Activated CD4-positive, alpha-beta T cell treated with anti-CD3 and anti-CD28 coated beads, Interleukin-2, amount 10 ng/mL, durations not matched to agents 7 days and 5 days (primary cell): ENCODE measurements at regions not wholly inside any gene's neighbourhood (a gene's known extent, or its start where the extent isn't known, plus 50 kb on each side); places are given as distances from the start of the nearest gene placed in this dataset.
"Not testable (repeated sequence)": the region's sequence is repeated elsewhere in the genome, so short reads cannot be mapped to it uniquely, and the experiment has no call there.

Experiments used
- CTCF ChIA-PET: fragments of 350-600 bp; sonication (Branson Sonifier 250); formaldehyde crosslinking; loops from one replicate; lab custom pipeline; 2021; ENCODE audit warnings: antibody characterized with exemption; lab: Charles Lee
- POLR2A ChIA-PET: fragments of 350-600 bp; sonication (Branson Sonifier 250); formaldehyde crosslinking; loops from one replicate; lab custom pipeline; 2021; ENCODE audit warnings: antibody characterized with exemption; lab: Charles Lee
- DNase-seq: peaks from one replicate; pipeline ENCODE4 v3.0.0-alpha.2; 2020
- H3K27ac Mint-ChIP-seq: one replicate; pipeline ENCODE4 v1.8.0; 2021; ENCODE audit warnings: mild to moderate bottlenecking, moderate library complexity, mixed read lengths
- H3K27me3 Mint-ChIP-seq: one replicate; pipeline ENCODE4 v1.8.0; 2021; ENCODE audit warnings: mixed read lengths
- H3K36me3 Mint-ChIP-seq: one replicate; pipeline ENCODE4 v1.8.0; 2021; ENCODE audit warnings: low read depth, mixed read lengths
- H3K4me1 Mint-ChIP-seq: one replicate; pipeline ENCODE4 v1.8.0; 2021; ENCODE audit warnings: mixed read lengths
- H3K4me3 Mint-ChIP-seq: one replicate; pipeline ENCODE4 v1.8.0; 2021; ENCODE audit warnings: mild to moderate bottlenecking, moderate library complexity, mixed read lengths
- H3K9me3 Mint-ChIP-seq: one replicate; pipeline ENCODE4 v1.8.0; 2021; ENCODE audit warnings: mixed read lengths

GRCh38 chr1:149673231-149673909, 89.7 kb downstream of the PPIAL4C start:
- POLR2A ChIA-PET, H3K9me3 Mint-ChIP-seq, CTCF ChIA-PET, H3K27ac Mint-ChIP-seq, H3K36me3 Mint-ChIP-seq, H3K4me3 Mint-ChIP-seq, H3K27me3 Mint-ChIP-seq, H3K4me1 Mint-ChIP-seq, DNase-seq: not testable (repeated sequence)

GRCh38 chr1:149674921-149675320, 91.3 kb downstream of the PPIAL4C start:
- H3K4me3 Mint-ChIP-seq, H3K27me3 Mint-ChIP-seq, POLR2A ChIA-PET, CTCF ChIA-PET, H3K9me3 Mint-ChIP-seq, H3K36me3 Mint-ChIP-seq, DNase-seq, H3K4me1 Mint-ChIP-seq, H3K27ac Mint-ChIP-seq: not testable (repeated sequence)

GRCh38 chr1:149677359-149677758, 93.7 kb downstream of the PPIAL4C start:
- not testable (repeated sequence) for H3K27ac Mint-ChIP-seq, H3K27me3 Mint-ChIP-seq, DNase-seq

GRCh38 chr1:149686593-149687238, 95.8 kb upstream of the FCGR1A start:
- POLR2A ChIA-PET, H3K4me1 Mint-ChIP-seq, DNase-seq, H3K27ac Mint-ChIP-seq, H3K36me3 Mint-ChIP-seq, H3K4me3 Mint-ChIP-seq, H3K27me3 Mint-ChIP-seq, CTCF ChIA-PET, H3K9me3 Mint-ChIP-seq: not testable (repeated sequence)

More at GRCh38 chr1:149677359-149677758, 93.7 kb downstream of the PPIAL4C start:
- POLR2A ChIA-PET, H3K36me3 Mint-ChIP-seq, H3K9me3 Mint-ChIP-seq, H3K4me3 Mint-ChIP-seq, CTCF ChIA-PET, H3K4me1 Mint-ChIP-seq: not testable (repeated sequence)

GRCh38 chr1:149691399-149691798, 91.1 kb upstream of the FCGR1A start:
- H3K27ac Mint-ChIP-seq, H3K4me3 Mint-ChIP-seq, H3K27me3 Mint-ChIP-seq, CTCF ChIA-PET, H3K9me3 Mint-ChIP-seq, DNase-seq, POLR2A ChIA-PET, H3K36me3 Mint-ChIP-seq: not testable (repeated sequence)
- H3K4me1 Mint-ChIP-seq: peaks cover 12% of the 10 kb centered on the region

- H3K4me3 Mint-ChIP-seq, H3K9me3 Mint-ChIP-seq, POLR2A ChIA-PET, H3K27ac Mint-ChIP-seq, H3K27me3 Mint-ChIP-seq, H3K36me3 Mint-ChIP-seq, CTCF ChIA-PET: not testable (repeated sequence)
- H3K4me1 Mint-ChIP-seq: peaks cover 12% of the 10 kb centered on the region
- peak; percentile 43 for DNase-seq
These were observed 89.5 kb upstream of the FCGR1A start for GRCh38 chr1:149692804-149693539.

- H3K9me3 Mint-ChIP-seq, POLR2A ChIA-PET, H3K36me3 Mint-ChIP-seq, H3K27me3 Mint-ChIP-seq, H3K27ac Mint-ChIP-seq, CTCF ChIA-PET, H3K4me3 Mint-ChIP-seq: not testable (repeated sequence)
- peaks cover 12% of the 10 kb centered on the region for H3K4me1 Mint-ChIP-seq
- peak; percentile 9 for DNase-seq
These were observed 87.4 kb upstream of the FCGR1A start for GRCh38 chr1:149695066-149695465.

GRCh38 chr1:149700220-149700619, 82.3 kb upstream of the FCGR1A start:
- H3K9me3 Mint-ChIP-seq, H3K4me1 Mint-ChIP-seq, DNase-seq, H3K4me3 Mint-ChIP-seq, H3K27ac Mint-ChIP-seq, H3K27me3 Mint-ChIP-seq, H3K36me3 Mint-ChIP-seq, POLR2A ChIA-PET, CTCF ChIA-PET: not testable (repeated sequence)

GRCh38 chr1:149700677-149701567, 81.6 kb upstream of the FCGR1A start:
- H3K27ac Mint-ChIP-seq, H3K9me3 Mint-ChIP-seq, POLR2A ChIA-PET: not testable (repeated sequence)

GRCh38 chr1:149708192-149708853, 74.2 kb upstream of the FCGR1A start:
- H3K27me3 Mint-ChIP-seq, POLR2A ChIA-PET, H3K4me1 Mint-ChIP-seq, CTCF ChIA-PET, H3K36me3 Mint-ChIP-seq, H3K9me3 Mint-ChIP-seq: not testable (repeated sequence)
- DNase-seq: peak; percentile 20
- Mint-ChIP-seq H3K27ac (peak overlapping the region; percentile 74), H3K4me3 (peak overlapping the region; percentile 54)

More at GRCh38 chr1:149700677-149701567, 81.6 kb upstream of the FCGR1A start:
- CTCF ChIA-PET, H3K4me3 Mint-ChIP-seq, H3K36me3 Mint-ChIP-seq, H3K4me1 Mint-ChIP-seq, DNase-seq, H3K27me3 Mint-ChIP-seq: not testable (repeated sequence)

- H3K9me3 Mint-ChIP-seq, H3K36me3 Mint-ChIP-seq, H3K27me3 Mint-ChIP-seq, POLR2A ChIA-PET, H3K4me3 Mint-ChIP-seq, H3K27ac Mint-ChIP-seq, DNase-seq, CTCF ChIA-PET, H3K4me1 Mint-ChIP-seq: not testable (repeated sequence)
These were observed 70.8 kb upstream of the FCGR1A start for GRCh38 chr1:149711651-149712050.

GRCh38 chr1:149712154-149712927, 70.2 kb upstream of the FCGR1A start:
- H3K4me1 Mint-ChIP-seq, H3K27me3 Mint-ChIP-seq, H3K27ac Mint-ChIP-seq, POLR2A ChIA-PET, H3K9me3 Mint-ChIP-seq, H3K36me3 Mint-ChIP-seq, CTCF ChIA-PET: not testable (repeated sequence)
- peak; percentile 25 for DNase-seq
- H3K4me3 Mint-ChIP-seq: peak overlapping the region; percentile 48
